LNCAP (cell line): ENCODE measurements at regions not wholly inside any gene's neighbourhood (a gene's known extent, or its start where the extent isn't known, plus 50 kb on each side); places are given as distances from the start of the nearest gene placed in this dataset.

Source experiments
- CTCF ChIP-seq: fragments of 450-650 bp; IDR thresholded peaks from 2 replicates; pipeline ENCODE4 v1.5.1; 2017; ENCODE audit warnings: mild to moderate bottlenecking

DNA sequence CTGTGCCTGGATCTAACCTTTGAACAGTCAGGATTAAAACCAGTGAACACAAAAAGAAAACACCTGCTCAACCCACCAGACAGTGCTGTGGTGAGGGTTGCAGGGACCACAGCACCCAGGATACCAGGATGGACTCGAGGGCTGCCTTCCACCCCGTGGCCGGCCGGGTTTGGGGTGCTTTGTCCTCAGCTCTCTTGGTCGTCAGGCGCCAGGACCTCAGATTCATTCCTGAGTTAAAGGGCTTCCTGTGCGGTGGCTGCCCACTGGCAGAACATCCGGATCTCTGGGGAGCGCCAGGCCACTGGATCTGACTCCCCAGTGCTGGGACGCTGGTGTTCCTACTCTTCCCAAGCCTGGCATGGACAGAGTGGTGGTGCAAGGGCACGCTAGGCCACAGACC is 239.8 kb downstream of the TFCP2L1 start:
- no peak for TF ChIP-seq CTCF

GRCh38 chr2:121046335-121046734 is 238.7 kb downstream of the TFCP2L1 start:
- no peak for TF ChIP-seq CTCF

DNA sequence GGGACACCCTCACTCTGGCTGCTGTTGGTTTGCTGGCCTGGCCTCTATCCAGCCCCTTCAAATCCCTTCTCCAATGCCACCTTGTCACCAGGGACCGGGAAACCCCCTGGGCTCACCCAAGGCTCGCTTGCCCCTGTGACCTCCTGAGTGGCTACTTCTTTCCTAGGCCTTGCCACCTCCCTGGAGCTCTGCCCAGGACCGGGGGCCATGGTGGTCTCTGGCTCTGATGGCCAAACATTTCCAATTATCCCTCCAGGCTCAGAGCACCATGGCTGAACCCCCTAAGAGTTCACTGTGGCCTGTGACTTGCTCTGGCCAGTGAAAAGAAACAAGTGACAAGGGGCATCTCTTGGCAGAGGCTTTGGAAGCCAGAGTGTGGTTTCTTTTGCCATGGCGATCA is 237.6 kb downstream of the TFCP2L1 start:
- TF ChIP-seq CTCF: no peak

- no peak for TF ChIP-seq CTCF
Observed at GRCh38 chr2:121049131-121049530, 235.9 kb downstream of the TFCP2L1 start.

DNA sequence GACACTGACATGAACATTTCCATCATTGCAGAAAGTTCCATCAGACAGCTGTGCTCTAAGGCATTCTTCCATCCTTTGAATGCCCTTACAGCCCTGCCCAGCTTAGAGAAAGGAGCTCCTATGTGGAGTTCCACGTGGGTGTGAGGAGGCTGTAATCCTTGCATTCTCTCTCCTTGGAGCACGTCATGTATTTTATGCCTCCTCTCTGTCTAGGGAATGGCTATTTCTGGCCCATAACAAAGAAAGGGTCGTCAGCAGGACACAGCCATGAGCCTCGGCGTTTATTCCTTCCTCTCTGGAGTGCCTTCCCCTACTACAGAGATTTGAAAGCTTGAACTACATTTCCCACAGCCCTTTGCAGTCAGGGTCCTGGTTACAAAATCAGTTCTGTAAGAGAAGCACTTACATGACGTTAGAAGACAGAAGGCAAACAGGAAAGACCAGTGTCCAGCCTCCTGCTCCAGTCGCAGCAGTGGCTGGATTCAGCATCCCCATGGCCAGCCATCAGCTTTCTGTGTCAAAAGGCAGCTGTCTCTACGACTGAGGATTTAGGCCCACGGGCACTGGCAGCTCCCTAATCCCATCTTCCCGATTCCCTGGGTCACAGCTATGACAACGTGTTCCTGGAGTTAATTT is 234.9 kb downstream of the TFCP2L1 start:
- TF ChIP-seq CTCF: no peak

GRCh38 chr2:121051311-121051710 is 233.7 kb downstream of the TFCP2L1 start:
- no peak for TF ChIP-seq CTCF

DNA sequence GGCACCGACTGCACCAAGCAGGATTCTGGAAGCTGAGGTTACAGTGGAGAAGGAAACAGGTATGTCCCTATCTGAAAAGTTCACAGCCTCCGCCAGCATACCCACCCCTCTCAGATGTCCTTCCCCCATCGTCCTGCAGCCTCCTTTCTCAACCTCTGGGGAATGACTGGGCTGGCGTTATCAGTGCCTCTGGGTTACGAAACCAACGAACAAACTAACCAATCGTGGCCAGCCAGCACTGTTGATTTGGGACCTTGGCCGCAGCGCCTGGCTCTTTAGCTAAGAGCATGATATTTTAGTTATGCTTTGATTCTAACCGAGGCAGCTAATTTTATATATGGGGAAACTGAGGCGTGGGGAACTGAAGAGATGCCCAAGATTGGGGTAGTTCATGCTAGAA is 233.0 kb downstream of the TFCP2L1 start:
- TF ChIP-seq CTCF: no peak

- no peak for TF ChIP-seq CTCF
Observed at GRCh38 chr2:121052521-121052920, 232.5 kb downstream of the TFCP2L1 start.
